ENCODE measurements at regions not wholly inside any gene's neighbourhood (a gene's known extent, or its start where the extent isn't known, plus 50 kb on each side); places are given as distances from the start of the nearest gene placed in this dataset.

DNA sequence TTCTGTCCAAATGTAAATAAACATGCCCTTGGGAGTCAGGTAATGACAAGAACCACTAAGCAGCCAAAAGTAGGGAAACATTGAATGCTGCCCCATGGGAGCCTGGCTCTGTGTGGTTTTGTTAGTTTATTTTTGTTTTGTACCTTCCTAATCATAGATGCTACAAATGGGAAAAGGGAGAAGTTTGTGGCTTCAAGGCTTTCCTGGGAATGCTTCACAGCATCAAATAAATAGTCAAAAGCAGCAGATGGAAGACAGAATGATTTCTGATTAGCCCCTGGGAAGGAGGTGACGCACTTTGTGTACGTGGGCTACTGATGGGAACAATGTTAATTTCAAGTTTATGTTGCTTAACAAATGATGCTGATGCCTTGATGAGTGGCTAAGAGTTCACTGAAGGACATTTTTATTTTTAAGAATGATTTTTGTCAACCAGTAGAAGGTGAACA, 532.7 kb downstream of the BCKDHB start:
- TF ChIP-seq CTCF (IDR thresholded peaks at IDR 0.05) = no peak
- no peak for TF ChIP-seq POLR2AphosphoS5 (IDR thresholded peaks at IDR 0.05)

Data from prostate gland (tissue), 2 donors.